ENCODE measurements at regions not wholly inside any gene's neighbourhood (a gene's known extent, or its start where the extent isn't known, plus 50 kb on each side); places are given as distances from the start of the nearest gene placed in this dataset.
"Not testable (repeated sequence)": the region's sequence is repeated elsewhere in the genome, so short reads cannot be mapped to it uniquely, and the experiment has no call there.

- no peaks in the 10 kb centered on the region for H3F3A ChIP-seq (replicated peaks; ENCODE audit: low read depth)
- no peak for TF ChIP-seq ZNF114 (CRISPR knock-in tag; IDR thresholded peaks at IDR 0.05)
- Mint-ChIP-seq H3K4me3 (no peak overlapping the region), H3K4me1 (peaks cover 14% of the 10 kb centered on the region; the same call in 2 of the 3 replicates), H3K36me3 (ENCODE audit: low read depth) (no peaks in the 10 kb centered on the region), H3K27me3 (ENCODE audit: insufficient read depth, low read depth, poor library complexity) (no peaks in the 10 kb centered on the region), H3K27ac (no peak overlapping the region), H3K9me3 (peaks cover 6% of the 10 kb centered on the region; the same call in 2 of the 3 replicates)
- peaks cover 7% of the 10 kb centered on the region; the same call in 1 of the 2 replicates for H3K9me2 ChIP-seq (ENCODE audit: insufficient read depth)
- no peak overlapping the region for H2AFZ ChIP-seq
- no peak overlapping the region for H3K27ac ChIP-seq (ENCODE audit: low read depth)
- H3K4me2 ChIP-seq = no peak overlapping the region
- H3K27me3 ChIP-seq (ENCODE audit: insufficient read depth) = no peaks in the 10 kb centered on the region
- H4K20me1 ChIP-seq (replicated peaks; ENCODE audit: insufficient read depth) = no peaks in the 10 kb centered on the region
- DNase-seq (ENCODE audit: low spot score) (no peak), ATAC-seq (no peak)
- no peak overlapping the region for H3K4me3 ChIP-seq
- H3K79me2 ChIP-seq (replicated peaks; ENCODE audit: insufficient read depth) = no peaks in the 10 kb centered on the region
- H3K36me3 ChIP-seq (ENCODE audit: insufficient read depth) = no peaks in the 10 kb centered on the region
- 0 out of 2 replicates have a peak, but pooled peaks cover 6% of the 10 kb centered on the region for H3K4me1 ChIP-seq (ENCODE audit: insufficient read depth)
Measured at GRCh38 chr2:234352270-234352669, 144.6 kb downstream of the ARL4C start.

DNA sequence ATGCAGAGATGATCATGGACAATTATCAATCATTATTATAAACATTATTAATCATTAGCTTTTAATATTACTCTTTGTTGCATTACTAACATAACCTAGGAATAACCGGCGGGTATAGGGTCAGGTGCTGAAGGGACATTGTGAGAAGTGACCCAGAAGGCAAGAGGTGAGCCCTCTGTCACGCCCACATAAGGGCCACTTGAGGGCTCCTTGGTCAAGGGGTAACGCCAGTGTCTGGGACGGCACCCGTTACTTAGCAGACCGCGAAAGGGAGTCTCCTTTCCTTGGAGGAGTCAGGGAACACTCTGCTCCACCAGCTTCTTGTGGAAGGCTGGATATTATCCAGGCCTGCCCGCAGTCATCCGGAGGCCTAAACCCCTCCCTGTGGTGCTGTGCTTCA is 145.0 kb downstream of the ARL4C start:
- DNase-seq (ENCODE audit: low spot score); H3K9me2 ChIP-seq (ENCODE audit: insufficient read depth); H4K20me1 ChIP-seq (replicated peaks; ENCODE audit: insufficient read depth); H3F3A ChIP-seq (replicated peaks; ENCODE audit: low read depth); H3K79me2 ChIP-seq (replicated peaks; ENCODE audit: insufficient read depth); H3K4me1 ChIP-seq (ENCODE audit: insufficient read depth); H3K27me3 ChIP-seq (ENCODE audit: insufficient read depth); H3K27ac Mint-ChIP-seq; H3K4me3 ChIP-seq; H3K4me3 Mint-ChIP-seq; ATAC-seq; H3K27ac ChIP-seq (ENCODE audit: low read depth); H2AFZ ChIP-seq; H3K4me2 ChIP-seq; H3K27me3 Mint-ChIP-seq (ENCODE audit: insufficient read depth, low read depth, poor library complexity); H3K36me3 ChIP-seq (ENCODE audit: insufficient read depth); H3K9me3 Mint-ChIP-seq; H3K36me3 Mint-ChIP-seq (ENCODE audit: low read depth): not testable (repeated sequence)
- peaks cover 13% of the 10 kb centered on the region; the same call in 2 of the 3 replicates for H3K4me1 Mint-ChIP-seq

DNA sequence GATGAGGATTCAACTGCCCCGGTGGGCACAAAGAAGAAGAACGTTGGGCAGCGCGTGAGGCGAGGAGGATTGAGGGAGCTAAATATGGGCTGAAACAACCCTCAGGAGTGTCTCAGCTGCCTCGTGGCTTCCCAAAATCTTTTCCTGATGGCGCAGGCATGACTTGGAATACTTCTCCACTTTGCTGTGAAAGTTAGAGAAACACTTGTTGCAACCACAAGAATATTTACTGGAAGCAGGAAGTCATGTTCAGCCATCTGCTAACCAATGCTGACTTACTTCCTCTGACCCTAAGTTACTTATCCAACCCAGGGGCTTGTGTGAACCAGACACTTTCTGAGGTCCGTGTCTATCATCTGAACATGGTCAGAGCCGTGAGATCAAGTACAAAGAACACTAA is 148.8 kb downstream of the ARL4C start:
- Histone ChIP-seq H4K20me1 (replicated peaks; ENCODE audit: insufficient read depth) (no peaks in the 10 kb centered on the region), H2AFZ (no peak overlapping the region), H3K4me1 (ENCODE audit: insufficient read depth) (no peaks in the 10 kb centered on the region), H3K4me2 (no peak overlapping the region), H3K27ac (ENCODE audit: low read depth) (no peak overlapping the region), H3F3A (replicated peaks; ENCODE audit: low read depth) (no peaks in the 10 kb centered on the region), H3K4me3 (no peak overlapping the region), H3K36me3 (ENCODE audit: insufficient read depth) (no peaks in the 10 kb centered on the region), H3K79me2 (replicated peaks; ENCODE audit: insufficient read depth) (no peaks in the 10 kb centered on the region), H3K9me2 (ENCODE audit: insufficient read depth) (peaks cover 7% of the 10 kb centered on the region; the same call in 1 of the 2 replicates), H3K27me3 (ENCODE audit: insufficient read depth) (no peaks in the 10 kb centered on the region)
- Mint-ChIP-seq H3K4me1 (no peaks in the 10 kb centered on the region), H3K27ac (no peak overlapping the region), H3K9me3 (peaks cover 6% of the 10 kb centered on the region; the same call in 2 of the 3 replicates), H3K27me3 (ENCODE audit: insufficient read depth, low read depth, poor library complexity) (no peaks in the 10 kb centered on the region), H3K36me3 (ENCODE audit: low read depth) (no peaks in the 10 kb centered on the region), H3K4me3 (no peak overlapping the region)
- DNase-seq (ENCODE audit: low spot score) = no peak
- ATAC-seq = no peak
- TF ChIP-seq EZH2phosphoT487 (IDR thresholded peaks at IDR 0.05; ENCODE audit: unreplicated experiment) (no peak), ZNF114 (CRISPR knock-in tag; IDR thresholded peaks at IDR 0.05) (no peak), JUNB (IDR thresholded peaks at IDR 0.05; ENCODE audit: unreplicated experiment) (no peak), STAT1 (IDR thresholded peaks at IDR 0.05; ENCODE audit: unreplicated experiment) (no peak), ZNF331 (CRISPR knock-in tag; IDR thresholded peaks at IDR 0.05; ENCODE audit: low read depth) (no peak), CREB1 (CRISPR knock-in tag; IDR thresholded peaks at IDR 0.05; ENCODE audit: low read depth) (no peak), NANOG (IDR thresholded peaks at IDR 0.05; ENCODE audit: borderline replicate concordance) (no peak)
- TF ChIP-seq, protein P1, sequence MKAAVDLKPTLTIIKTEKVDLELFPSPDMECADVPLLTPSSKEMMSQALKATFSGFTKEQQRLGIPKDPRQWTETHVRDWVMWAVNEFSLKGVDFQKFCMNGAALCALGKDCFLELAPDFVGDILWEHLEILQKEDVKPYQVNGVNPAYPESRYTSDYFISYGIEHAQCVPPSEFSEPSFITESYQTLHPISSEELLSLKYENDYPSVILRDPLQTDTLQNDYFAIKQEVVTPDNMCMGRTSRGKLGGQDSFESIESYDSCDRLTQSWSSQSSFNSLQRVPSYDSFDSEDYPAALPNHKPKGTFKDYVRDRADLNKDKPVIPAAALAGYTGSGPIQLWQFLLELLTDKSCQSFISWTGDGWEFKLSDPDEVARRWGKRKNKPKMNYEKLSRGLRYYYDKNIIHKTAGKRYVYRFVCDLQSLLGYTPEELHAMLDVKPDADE (IDR thresholded peaks at IDR 0.05) = no peak
- TF ChIP-seq, protein P2, sequence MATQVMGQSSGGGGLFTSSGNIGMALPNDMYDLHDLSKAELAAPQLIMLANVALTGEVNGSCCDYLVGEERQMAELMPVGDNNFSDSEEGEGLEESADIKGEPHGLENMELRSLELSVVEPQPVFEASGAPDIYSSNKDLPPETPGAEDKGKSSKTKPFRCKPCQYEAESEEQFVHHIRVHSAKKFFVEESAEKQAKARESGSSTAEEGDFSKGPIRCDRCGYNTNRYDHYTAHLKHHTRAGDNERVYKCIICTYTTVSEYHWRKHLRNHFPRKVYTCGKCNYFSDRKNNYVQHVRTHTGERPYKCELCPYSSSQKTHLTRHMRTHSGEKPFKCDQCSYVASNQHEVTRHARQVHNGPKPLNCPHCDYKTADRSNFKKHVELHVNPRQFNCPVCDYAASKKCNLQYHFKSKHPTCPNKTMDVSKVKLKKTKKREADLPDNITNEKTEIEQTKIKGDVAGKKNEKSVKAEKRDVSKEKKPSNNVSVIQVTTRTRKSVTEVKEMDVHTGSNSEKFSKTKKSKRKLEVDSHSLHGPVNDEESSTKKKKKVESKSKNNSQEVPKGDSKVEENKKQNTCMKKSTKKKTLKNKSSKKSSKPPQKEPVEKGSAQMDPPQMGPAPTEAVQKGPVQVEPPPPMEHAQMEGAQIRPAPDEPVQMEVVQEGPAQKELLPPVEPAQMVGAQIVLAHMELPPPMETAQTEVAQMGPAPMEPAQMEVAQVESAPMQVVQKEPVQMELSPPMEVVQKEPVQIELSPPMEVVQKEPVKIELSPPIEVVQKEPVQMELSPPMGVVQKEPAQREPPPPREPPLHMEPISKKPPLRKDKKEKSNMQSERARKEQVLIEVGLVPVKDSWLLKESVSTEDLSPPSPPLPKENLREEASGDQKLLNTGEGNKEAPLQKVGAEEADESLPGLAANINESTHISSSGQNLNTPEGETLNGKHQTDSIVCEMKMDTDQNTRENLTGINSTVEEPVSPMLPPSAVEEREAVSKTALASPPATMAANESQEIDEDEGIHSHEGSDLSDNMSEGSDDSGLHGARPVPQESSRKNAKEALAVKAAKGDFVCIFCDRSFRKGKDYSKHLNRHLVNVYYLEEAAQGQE (IDR thresholded peaks at IDR 0.05; ENCODE audit: unreplicated experiment) = no peak
